OCI-LY7 (cell line): ENCODE measurements at regions not wholly inside any gene's neighbourhood (a gene's known extent, or its start where the extent isn't known, plus 50 kb on each side); places are given as distances from the start of the nearest gene placed in this dataset.

ENCODE experiments used
- EZH2phosphoT487 ChIP-seq: fragments of 200-600 bp; sonication (generic); IDR thresholded peaks from 2 replicates; pipeline ENCODE4 v1.6.1; 2018; ENCODE audit warnings: low read depth, borderline replicate concordance, mild to moderate bottlenecking, mixed run types, antibody characterized with exemption, low read length, moderate library complexity, mixed read lengths
- TF ChIP-seq, protein P1 (sequence below): fragments of 200-600 bp; sonication (generic); conservative IDR thresholded peaks from 2 replicates; pipeline ENCODE4 v1.5.1; 2014; ENCODE audit warnings: mild to moderate bottlenecking, antibody characterized with exemption, low read length, moderate library complexity, mixed read lengths

DNA sequence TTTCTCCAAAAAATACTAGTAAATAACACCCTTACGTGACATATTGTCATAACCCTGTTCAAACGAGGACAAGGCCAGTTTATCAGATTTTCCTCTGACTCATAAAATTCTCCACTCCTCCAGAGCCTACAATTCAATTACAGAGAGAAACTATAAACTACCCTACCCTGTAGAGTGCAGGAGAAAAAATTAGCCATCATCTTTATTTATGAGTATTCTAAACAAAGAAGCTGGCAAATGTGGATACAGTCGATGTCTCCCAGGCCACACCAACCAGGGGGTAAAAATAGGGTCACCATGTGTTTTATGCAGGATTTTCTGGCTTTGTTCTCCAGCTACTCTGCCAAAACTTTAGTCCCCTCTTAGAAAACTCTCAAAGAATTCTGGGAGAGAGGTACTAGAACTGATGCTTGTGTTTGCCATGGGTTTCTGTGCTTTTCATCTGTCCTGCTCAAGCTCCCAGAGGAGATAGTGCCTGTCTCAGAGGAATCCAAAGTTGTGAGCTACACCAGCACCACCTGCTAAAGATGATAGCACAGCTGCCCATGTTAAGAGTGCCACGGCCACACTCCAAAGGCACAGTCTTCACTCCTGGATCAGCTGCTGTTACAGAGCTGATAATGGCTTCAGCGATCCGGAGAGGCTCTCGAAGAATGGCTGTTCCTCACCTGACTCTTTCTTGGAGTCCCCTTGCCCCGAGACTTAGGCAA lies 150.2 kb downstream of the IMPG2 start:
- TF ChIP-seq, protein P1, sequence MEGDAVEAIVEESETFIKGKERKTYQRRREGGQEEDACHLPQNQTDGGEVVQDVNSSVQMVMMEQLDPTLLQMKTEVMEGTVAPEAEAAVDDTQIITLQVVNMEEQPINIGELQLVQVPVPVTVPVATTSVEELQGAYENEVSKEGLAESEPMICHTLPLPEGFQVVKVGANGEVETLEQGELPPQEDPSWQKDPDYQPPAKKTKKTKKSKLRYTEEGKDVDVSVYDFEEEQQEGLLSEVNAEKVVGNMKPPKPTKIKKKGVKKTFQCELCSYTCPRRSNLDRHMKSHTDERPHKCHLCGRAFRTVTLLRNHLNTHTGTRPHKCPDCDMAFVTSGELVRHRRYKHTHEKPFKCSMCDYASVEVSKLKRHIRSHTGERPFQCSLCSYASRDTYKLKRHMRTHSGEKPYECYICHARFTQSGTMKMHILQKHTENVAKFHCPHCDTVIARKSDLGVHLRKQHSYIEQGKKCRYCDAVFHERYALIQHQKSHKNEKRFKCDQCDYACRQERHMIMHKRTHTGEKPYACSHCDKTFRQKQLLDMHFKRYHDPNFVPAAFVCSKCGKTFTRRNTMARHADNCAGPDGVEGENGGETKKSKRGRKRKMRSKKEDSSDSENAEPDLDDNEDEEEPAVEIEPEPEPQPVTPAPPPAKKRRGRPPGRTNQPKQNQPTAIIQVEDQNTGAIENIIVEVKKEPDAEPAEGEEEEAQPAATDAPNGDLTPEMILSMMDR = no peak
- TF ChIP-seq EZH2phosphoT487 = no peak
